GM12878 (cell line): ENCODE measurements at regions not wholly inside any gene's neighbourhood (a gene's known extent, or its start where the extent isn't known, plus 50 kb on each side); places are given as distances from the start of the nearest gene placed in this dataset.

Experiments
- ATAC-seq: fragments of 200-7000 bp; cut with Tn5 transposase; 3 replicates; pipeline ENCODE4 v1.9.1; 2020; ENCODE audit warnings: mild to moderate bottlenecking, moderate library complexity
- BruUV-seq: library from RNA; stranded (reverse); fragments of 400-500 nt; replicated peaks from 2 replicates; lab custom pipeline; 2021; lab: Mats Ljungman, UMichigan
- CTCF ChIA-PET: fragments of 300-600 bp; sonication (Branson Sonifier 250); formaldehyde crosslinking; extraction: SDS; loops from one replicate; lab custom pipeline; 2021; ENCODE audit warnings: inconsistent platforms; lab: Yijun Ruan, JAX
- POLR2A ChIA-PET: fragments of 350-600 bp; formaldehyde crosslinking; extraction: SDS; loops from one replicate; lab custom pipeline; 2021; ENCODE audit warnings: inconsistent platforms; lab: Charles Lee
- RAD21 ChIA-PET: fragments of 300-600 bp; sonication (Branson Sonifier 250); formaldehyde crosslinking; loops from one replicate; lab custom pipeline; 2023; ENCODE audit warnings: antibody characterized with exemption; ENCODE audit not compliant: unreplicated experiment; lab: Charles Lee
- SMC1A ChIA-PET: fragments of 300-600 bp; sonication (Branson Sonifier 250); formaldehyde crosslinking; loops from one replicate; lab custom pipeline; 2023; ENCODE audit not compliant: unreplicated experiment, uncharacterized antibody; lab: Charles Lee
- DNase-seq: peaks from one replicate; pipeline ENCODE4 v3.0.0-alpha.2; 2011; ENCODE audit warnings: low read depth, low spot score
- FAIRE-seq: peaks from 3 replicates; lab custom pipeline; 2011; peaks lifted over from hg19 to GRCh38; lab: Jason Lieb, UNC
- H2AFZ ChIP-seq: 2 replicates; pipeline ENCODE4 v1.6.0; 2011; ENCODE audit warnings: low read depth, low read length, control low read depth; ENCODE audit not compliant: control insufficient read depth
- H3K27ac ChIP-seq: 2 replicates; pipeline ENCODE4 v1.5.1; 2011; ENCODE audit warnings: control low read depth; ENCODE audit not compliant: control insufficient read depth, insufficient read depth
- H3K27me3 ChIP-seq, 2 experiments: replicated peaks in 1 of 2; 2 replicates each; pipeline versions ENCODE4 v1.6.0 to v1.6.1; 2011; ENCODE audit warnings: low read length in 1 of 2; ENCODE audit not compliant: control insufficient read depth in 2 of 2, insufficient read depth in 2 of 2
- H3K36me3 ChIP-seq, 2 experiments: 2 replicates each; pipeline ENCODE4 v1.5.1; 2011; ENCODE audit warnings: low read length in 1 of 2; ENCODE audit not compliant: control insufficient read depth in 2 of 2, insufficient read depth in 2 of 2
- H3K4me1 ChIP-seq: 2 replicates; pipeline ENCODE4 v1.6.1; 2011; ENCODE audit warnings: mild to moderate bottlenecking, low read length, moderate library complexity, mixed read lengths; ENCODE audit not compliant: control insufficient read depth, insufficient read depth
- H3K4me2 ChIP-seq: 2 replicates; pipeline ENCODE4 v1.6.0; 2011; ENCODE audit warnings: control low read depth; ENCODE audit not compliant: control insufficient read depth, insufficient read depth
- H3K4me3 ChIP-seq: fragments of 200-600 bp; sonication (generic); 2 replicates; pipeline ENCODE4 v1.5.1; 2016
- H3K79me2 ChIP-seq: 2 replicates; pipeline ENCODE4 v1.6.0; 2011; ENCODE audit warnings: low read length; ENCODE audit not compliant: control insufficient read depth, insufficient read depth
- H3K9ac ChIP-seq: 2 replicates; pipeline ENCODE4 v1.8.0; 2011; ENCODE audit warnings: low read length, control low read depth, mixed read lengths; ENCODE audit not compliant: control insufficient read depth, insufficient read depth
- H3K9me3 ChIP-seq: replicated peaks from 3 replicates; pipeline ENCODE4 v1.5.1; 2011; ENCODE audit warnings: mild to moderate bottlenecking, low read length; ENCODE audit not compliant: control insufficient read depth, insufficient read depth
- H4K20me1 ChIP-seq: 2 replicates; pipeline ENCODE4 v1.6.0; 2011; ENCODE audit not compliant: control insufficient read depth, insufficient read depth
- CBX5 ChIP-seq: sonication (generic); IDR thresholded peaks from 2 replicates; pipeline ENCODE4 v1.6.1; 2016; ENCODE audit warnings: low read depth, moderate library complexity, mild to moderate bottlenecking, inconsistent platforms
- CHD1 ChIP-seq: IDR thresholded peaks from 2 replicates; pipeline ENCODE4 v1.6.1; 2012; ENCODE audit warnings: low read depth, low read length, improper control_type of control experiment
- EZH2 ChIP-seq: IDR thresholded peaks from 2 replicates; pipeline ENCODE4 v1.6.1; 2012; ENCODE audit warnings: low read depth, mild to moderate bottlenecking, control low read depth, inconsistent platforms, low read length, borderline replicate concordance; ENCODE audit not compliant: control insufficient read depth
- HDAC2 ChIP-seq: fragments of 200-600 bp; sonication (generic); IDR thresholded peaks from 2 replicates; pipeline ENCODE4 v1.6.1; 2017
- POLR2AphosphoS2 ChIP-seq: IDR thresholded peaks from 2 replicates; pipeline ENCODE4 v1.6.1; 2011; ENCODE audit warnings: low read depth, mild to moderate bottlenecking, low read length, improper control_type of control experiment, moderate library complexity
- RAD51 ChIP-seq: fragments of 450-650 bp; IDR thresholded peaks from 2 replicates; pipeline ENCODE4 v1.6.1; 2016; ENCODE audit warnings: moderate library complexity, mild to moderate bottlenecking, inconsistent platforms
- SMAD1 ChIP-seq: fragments of 450-650 bp; IDR thresholded peaks from 2 replicates; pipeline ENCODE4 v1.6.1; 2018; ENCODE audit warnings: mild to moderate bottlenecking, low read depth; ENCODE audit not compliant: partially characterized antibody
- SPI1 ChIP-seq: IDR thresholded peaks from 2 replicates; pipeline ENCODE4 v1.6.1; 2011; ENCODE audit warnings: low read depth, mild to moderate bottlenecking, low read length, moderate library complexity, borderline replicate concordance; ENCODE audit not compliant: insufficient read depth
- STAT3 ChIP-seq: IDR thresholded peaks from 2 replicates; pipeline ENCODE4 v1.6.1; 2011; ENCODE audit warnings: low read depth, low read length, improper control_type of control experiment
- TARDBP ChIP-seq: IDR thresholded peaks from 2 replicates; pipeline ENCODE4 v1.6.1; 2016; ENCODE audit warnings: borderline replicate concordance
- TCF12 ChIP-seq: IDR thresholded peaks from 2 replicates; pipeline ENCODE4 v1.6.1; 2011; ENCODE audit warnings: low read depth, mild to moderate bottlenecking, low read length
- WGBS: methylation state at CpG from one replicate; pipeline ENCODE4 v1.1.6; 2016; ENCODE audit warnings: low lambda C conversion rate; ENCODE audit not compliant: insufficient replicate concordance, insufficient coverage; ENCODE audit errors: missing lambda C conversion rate; 5-methylcytosine and 5-hydroxymethylcytosine counted together
- in situ Hi-C: fragments of 300-500 bp; cut with MboI; formaldehyde crosslinking; loops from 9 replicates; pipeline ENCODE4 v1.14.3; 2018; ENCODE audit warnings: mixed read lengths
- intact Hi-C: fragments of 100-400 bp; cut with micrococcal nuclease; formaldehyde crosslinking; loops from one replicate; pipeline ENCODE4 v1.14.2; 2022; ENCODE audit not compliant: unreplicated experiment
- TF ChIP-seq, protein P1 (sequence below), 3 experiments: IDR thresholded peaks in 2 of 3; conservative IDR thresholded peaks in 1 of 3; 2 replicates each; pipeline ENCODE4 v1.5.1; 2011; ENCODE audit warnings: low read depth in 3 of 3, low read length in 3 of 3, mild to moderate bottlenecking in 3 of 3, control low read depth in 2 of 3, moderate library complexity in 2 of 3, inconsistent platforms in 1 of 3, mixed read lengths in 1 of 3; ENCODE audit not compliant: control insufficient read depth in 2 of 3, insufficient read depth in 1 of 3; ENCODE audit errors: extremely low read depth in 1 of 3
- TF ChIP-seq, protein P2 (sequence below): fragments of 450-650 bp; IDR thresholded peaks from 2 replicates; pipeline ENCODE4 v1.6.1; 2018; ENCODE audit warnings: mild to moderate bottlenecking, low read depth, moderate library complexity; ENCODE audit not compliant: partially characterized antibody

DNA sequence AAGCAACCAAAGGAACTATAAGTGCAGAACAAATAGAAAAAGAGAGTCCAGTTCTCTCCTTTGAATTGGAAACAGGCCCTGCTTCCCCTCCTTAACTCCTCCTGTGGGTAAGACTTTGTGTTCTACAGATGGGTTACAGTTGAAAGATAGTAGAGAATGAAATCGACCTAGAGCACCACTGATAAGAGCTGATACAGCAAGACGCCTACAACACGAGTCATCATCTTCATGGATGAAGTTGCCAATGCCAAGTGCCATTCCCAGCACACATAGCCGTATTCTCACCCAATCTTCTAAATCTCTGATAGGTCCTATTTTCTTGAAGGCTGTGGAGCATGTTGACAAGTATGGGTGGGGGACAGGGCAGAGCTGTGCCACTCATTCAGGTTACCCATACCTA, 99.8 kb upstream of the CAMK1G start:
- H3K9me3 ChIP-seq: no peaks in the 10 kb centered on the region
- H2AFZ ChIP-seq: no peak overlapping the region
- CTCF ChIA-PET: no interaction called here
- no peak overlapping the region for H3K27ac ChIP-seq
- no peaks in the 10 kb centered on the region for H3K27me3 ChIP-seq
- in situ Hi-C loops (no loop called here), intact Hi-C loops (no loop called here)
- H3K9ac ChIP-seq: no peak overlapping the region
- DNase-seq (no peak), ATAC-seq (no peak), FAIRE-seq (no peak)
- RAD21 ChIA-PET: no interaction called here
- 36% methylated on average over 4 of the region's 4 CpGs for WGBS
- no peak overlapping the region for H3K4me2 ChIP-seq
- no peaks in the 10 kb centered on the region for H4K20me1 ChIP-seq
- no peaks in the 10 kb centered on the region for H3K36me3 ChIP-seq
- TF ChIP-seq STAT3 (no peak), SPI1 (no peak), CHD1 (no peak), SMAD1 (no peak), EZH2 (no peak), TCF12 (no peak), TARDBP (no peak), CBX5 (no peak), POLR2AphosphoS2 (no peak), RAD51 (no peak), HDAC2 (no peak)
- TF ChIP-seq, protein P1, sequence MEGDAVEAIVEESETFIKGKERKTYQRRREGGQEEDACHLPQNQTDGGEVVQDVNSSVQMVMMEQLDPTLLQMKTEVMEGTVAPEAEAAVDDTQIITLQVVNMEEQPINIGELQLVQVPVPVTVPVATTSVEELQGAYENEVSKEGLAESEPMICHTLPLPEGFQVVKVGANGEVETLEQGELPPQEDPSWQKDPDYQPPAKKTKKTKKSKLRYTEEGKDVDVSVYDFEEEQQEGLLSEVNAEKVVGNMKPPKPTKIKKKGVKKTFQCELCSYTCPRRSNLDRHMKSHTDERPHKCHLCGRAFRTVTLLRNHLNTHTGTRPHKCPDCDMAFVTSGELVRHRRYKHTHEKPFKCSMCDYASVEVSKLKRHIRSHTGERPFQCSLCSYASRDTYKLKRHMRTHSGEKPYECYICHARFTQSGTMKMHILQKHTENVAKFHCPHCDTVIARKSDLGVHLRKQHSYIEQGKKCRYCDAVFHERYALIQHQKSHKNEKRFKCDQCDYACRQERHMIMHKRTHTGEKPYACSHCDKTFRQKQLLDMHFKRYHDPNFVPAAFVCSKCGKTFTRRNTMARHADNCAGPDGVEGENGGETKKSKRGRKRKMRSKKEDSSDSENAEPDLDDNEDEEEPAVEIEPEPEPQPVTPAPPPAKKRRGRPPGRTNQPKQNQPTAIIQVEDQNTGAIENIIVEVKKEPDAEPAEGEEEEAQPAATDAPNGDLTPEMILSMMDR (IDR thresholded peaks at IDR 0.05 in 2 of 3, conservative IDR thresholded peaks at IDR 0.05 in 1 of 3; ENCODE audit: control insufficient read depth in 2 of 3, extremely low read depth in 1 of 3, insufficient read depth in 1 of 3, low read depth in 3 of 3, low read length in 3 of 3): no peak
- TF ChIP-seq, protein P2, sequence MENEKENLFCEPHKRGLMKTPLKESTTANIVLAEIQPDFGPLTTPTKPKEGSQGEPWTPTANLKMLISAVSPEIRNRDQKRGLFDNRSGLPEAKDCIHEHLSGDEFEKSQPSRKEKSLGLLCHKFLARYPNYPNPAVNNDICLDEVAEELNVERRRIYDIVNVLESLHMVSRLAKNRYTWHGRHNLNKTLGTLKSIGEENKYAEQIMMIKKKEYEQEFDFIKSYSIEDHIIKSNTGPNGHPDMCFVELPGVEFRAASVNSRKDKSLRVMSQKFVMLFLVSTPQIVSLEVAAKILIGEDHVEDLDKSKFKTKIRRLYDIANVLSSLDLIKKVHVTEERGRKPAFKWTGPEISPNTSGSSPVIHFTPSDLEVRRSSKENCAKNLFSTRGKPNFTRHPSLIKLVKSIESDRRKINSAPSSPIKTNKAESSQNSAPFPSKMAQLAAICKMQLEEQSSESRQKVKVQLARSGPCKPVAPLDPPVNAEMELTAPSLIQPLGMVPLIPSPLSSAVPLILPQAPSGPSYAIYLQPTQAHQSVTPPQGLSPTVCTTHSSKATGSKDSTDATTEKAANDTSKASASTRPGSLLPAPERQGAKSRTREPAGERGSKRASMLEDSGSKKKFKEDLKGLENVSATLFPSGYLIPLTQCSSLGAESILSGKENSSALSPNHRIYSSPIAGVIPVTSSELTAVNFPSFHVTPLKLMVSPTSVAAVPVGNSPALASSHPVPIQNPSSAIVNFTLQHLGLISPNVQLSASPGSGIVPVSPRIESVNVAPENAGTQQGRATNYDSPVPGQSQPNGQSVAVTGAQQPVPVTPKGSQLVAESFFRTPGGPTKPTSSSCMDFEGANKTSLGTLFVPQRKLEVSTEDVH: no peak
- TF ChIP-seq, all 136 proteins: peak for 0
- BruUV-seq: no TSS peak
- Histone ChIP-seq H3K4me3 (no peak overlapping the region), H3K79me2 (no peaks in the 10 kb centered on the region), H3K4me1 (no peaks in the 10 kb centered on the region)
- ChIA-PET SMC1A (no interaction called here), POLR2A (no interaction called here)
